PC-3 (cell line): ENCODE measurements at regions not wholly inside any gene's neighbourhood (a gene's known extent, or its start where the extent isn't known, plus 50 kb on each side); places are given as distances from the start of the nearest gene placed in this dataset.

Experiments
- ATAC-seq: fragments of 200-7000 bp; cut with Tn5 transposase; 2 replicates; pipeline ENCODE4 v1.9.1; 2020; ENCODE audit warnings: mild to moderate bottlenecking, moderate library complexity
- BruUV-seq: library from RNA; stranded (reverse); fragments of 400-500 nt; replicated peaks from 2 replicates; lab custom pipeline; 2021; lab: Mats Ljungman, UMichigan
- CTCF ChIA-PET: fragments of 300-600 bp; sonication (Branson Sonifier 250); formaldehyde crosslinking; loops from one replicate; lab custom pipeline; 2022; ENCODE audit warnings: antibody characterized with exemption; lab: Charles Lee
- POLR2A ChIA-PET: fragments of 300-600 bp; sonication (Branson Sonifier 250); formaldehyde crosslinking; loops from one replicate; lab custom pipeline; 2022; ENCODE audit warnings: antibody characterized with exemption; ENCODE audit not compliant: unreplicated experiment; lab: Charles Lee
- DNase-seq: peaks from one replicate; pipeline ENCODE4 v3.0.0-alpha.2; 2015
- H2AFZ ChIP-seq: fragments of 300-600 bp; sonication (generic); 2 replicates; pipeline ENCODE4 v1.6.0; 2016; ENCODE audit warnings: antibody characterized with exemption, low read length
- H3F3A ChIP-seq: fragments of 300-600 bp; sonication (generic); one replicate; pipeline ENCODE4 v1.6.0; 2017; ENCODE audit warnings: antibody characterized with exemption, low read length, control low read depth, mild to moderate bottlenecking; ENCODE audit not compliant: unreplicated experiment
- H3K27ac ChIP-seq: fragments of 300-600 bp; sonication (generic); 2 replicates; pipeline ENCODE4 v1.5.1; 2016; ENCODE audit warnings: mild to moderate bottlenecking, low read length
- H3K27me3 ChIP-seq: fragments of 300-600 bp; sonication (generic); 2 replicates; pipeline ENCODE4 v1.6.1; 2016; ENCODE audit warnings: low read length, mixed read lengths
- H3K36me3 ChIP-seq: fragments of 300-600 bp; sonication (generic); 2 replicates; pipeline ENCODE4 v1.6.1; 2016; ENCODE audit warnings: low read depth, mixed run types, low read length, mixed read lengths
- H3K4me1 ChIP-seq: fragments of 300-600 bp; sonication (generic); 2 replicates; pipeline ENCODE4 v1.5.1; 2016; ENCODE audit warnings: low read length; ENCODE audit not compliant: insufficient read depth
- H3K4me2 ChIP-seq: fragments of 300-600 bp; sonication (generic); 2 replicates; pipeline ENCODE4 v1.6.0; 2016; ENCODE audit warnings: low read length
- H3K4me3 ChIP-seq: fragments of 300-600 bp; sonication (generic); 2 replicates; pipeline ENCODE4 v1.5.1; 2016; ENCODE audit warnings: mild to moderate bottlenecking, low read length, mixed read lengths
- H3K79me2 ChIP-seq: fragments of 300-600 bp; sonication (generic); 2 replicates; pipeline ENCODE4 v1.6.1; 2017; ENCODE audit warnings: low read length, mixed read lengths
- H3K9ac ChIP-seq: fragments of 300-600 bp; sonication (generic); 2 replicates; pipeline ENCODE4 v1.6.0; 2016; ENCODE audit warnings: mild to moderate bottlenecking, low read length
- H3K9me2 ChIP-seq: fragments of 300-600 bp; sonication (generic); replicated peaks from 2 replicates; pipeline ENCODE4 v1.6.1; 2016; ENCODE audit warnings: mixed run types, low read length, mixed read lengths
- H3K9me3 ChIP-seq: fragments of 300-600 bp; sonication (generic); 2 replicates; pipeline ENCODE4 v1.6.1; 2016; ENCODE audit warnings: low read length, mixed read lengths
- H4K20me1 ChIP-seq: fragments of 300-600 bp; sonication (generic); 2 replicates; pipeline ENCODE4 v1.6.1; 2016; ENCODE audit warnings: low read length, mixed read lengths
- CTCF ChIP-seq: fragments of 300-600 bp; sonication (generic); conservative IDR thresholded peaks from 2 replicates; pipeline ENCODE4 v1.5.1; 2017; ENCODE audit warnings: antibody characterized with exemption, low read depth, mild to moderate bottlenecking, low read length
- EZH2 ChIP-seq: fragments of 300-600 bp; sonication (generic); IDR thresholded peaks from one replicate; pipeline ENCODE4 v1.6.1; 2017; ENCODE audit warnings: antibody characterized with exemption, mild to moderate bottlenecking, low read length; ENCODE audit not compliant: unreplicated experiment
- EZH2phosphoT487 ChIP-seq: fragments of 300-600 bp; sonication (generic); IDR thresholded peaks from 2 replicates; pipeline ENCODE4 v1.6.1; 2018; ENCODE audit warnings: mild to moderate bottlenecking, antibody characterized with exemption, low read length, borderline replicate concordance
- intact Hi-C: fragments of 100-400 bp; cut with micrococcal nuclease; formaldehyde crosslinking; loops from 2 replicates; pipeline ENCODE4 v1.9.0; 2023

GRCh38 chr5:164563370-164563769 is 1058.0 kb downstream of the MAT2B start:
- no peak for ATAC-seq
- ChIA-PET POLR2A (no interaction called here), CTCF (no interaction called here)
- no peak for TF ChIP-seq CTCF
- Histone ChIP-seq H2AFZ (no peak overlapping the region), H3K27ac (no peak overlapping the region), H3K9me2 (no peaks in the 10 kb centered on the region), H3K27me3 (no peaks in the 10 kb centered on the region), H3K36me3 (no peaks in the 10 kb centered on the region), H3F3A (no peaks in the 10 kb centered on the region), H3K4me2 (no peak overlapping the region), H4K20me1 (no peaks in the 10 kb centered on the region), H3K9me3 (no peaks in the 10 kb centered on the region), H3K4me1 (no peaks in the 10 kb centered on the region), H3K9ac (no peak overlapping the region), H3K79me2 (no peaks in the 10 kb centered on the region), H3K4me3 (no peak overlapping the region)
- intact Hi-C loops, result no loop called here
- BruUV-seq, result no TSS peak
- DNase-seq, result no peak

GRCh38 chr5:164573397-164573796 is 1068.0 kb downstream of the MAT2B start:
- no TSS peak for BruUV-seq
- H3K27ac ChIP-seq, result no peak overlapping the region
- H4K20me1 ChIP-seq, result no peaks in the 10 kb centered on the region
- ATAC-seq (no peak), DNase-seq (no peak)
- no peaks in the 10 kb centered on the region for H3K36me3 ChIP-seq
- no peak for TF ChIP-seq CTCF
- no peak for TF ChIP-seq EZH2phosphoT487
- TF ChIP-seq EZH2, result no peak
- H3K4me2 ChIP-seq, result no peak overlapping the region
- intact Hi-C loops, result no loop called here
- POLR2A ChIA-PET, result no interaction called here
- H3K9me2 ChIP-seq, result no peaks in the 10 kb centered on the region
- no peaks in the 10 kb centered on the region for H3F3A ChIP-seq
- no peak overlapping the region for H3K4me3 ChIP-seq
- H3K9me3 ChIP-seq, result no peaks in the 10 kb centered on the region
- H3K79me2 ChIP-seq, result no peaks in the 10 kb centered on the region
- H3K4me1 ChIP-seq, result no peaks in the 10 kb centered on the region
- CTCF ChIA-PET, result no interaction called here
- H3K9ac ChIP-seq, result no peak overlapping the region
- no peak overlapping the region for H2AFZ ChIP-seq
- no peaks in the 10 kb centered on the region for H3K27me3 ChIP-seq

GRCh38 chr5:164577201-164577600 is 1071.8 kb downstream of the MAT2B start:
- H3K9me2 ChIP-seq, result no peaks in the 10 kb centered on the region
- H3K27ac ChIP-seq, result no peak overlapping the region
- no TSS peak for BruUV-seq
- H3K79me2 ChIP-seq, result no peaks in the 10 kb centered on the region
- no peaks in the 10 kb centered on the region for H3K36me3 ChIP-seq
- DNase-seq, result no peak
- no peaks in the 10 kb centered on the region for H3K9me3 ChIP-seq
- H3K27me3 ChIP-seq, result no peaks in the 10 kb centered on the region
- CTCF ChIA-PET, result no interaction called here
- H3K9ac ChIP-seq, result no peak overlapping the region
- H4K20me1 ChIP-seq, result no peaks in the 10 kb centered on the region
- ATAC-seq, result no peak
- H2AFZ ChIP-seq, result no peak overlapping the region
- no peaks in the 10 kb centered on the region for H3F3A ChIP-seq
- no peak for TF ChIP-seq EZH2phosphoT487
- H3K4me1 ChIP-seq, result no peaks in the 10 kb centered on the region
- no peak overlapping the region for H3K4me2 ChIP-seq
- intact Hi-C loops, result no loop called here
- POLR2A ChIA-PET, result no interaction called here
- no peak overlapping the region for H3K4me3 ChIP-seq
